ENCODE measurements at regions not wholly inside any gene's neighbourhood (a gene's known extent, or its start where the extent isn't known, plus 50 kb on each side); places are given as distances from the start of the nearest gene placed in this dataset.

DNA sequence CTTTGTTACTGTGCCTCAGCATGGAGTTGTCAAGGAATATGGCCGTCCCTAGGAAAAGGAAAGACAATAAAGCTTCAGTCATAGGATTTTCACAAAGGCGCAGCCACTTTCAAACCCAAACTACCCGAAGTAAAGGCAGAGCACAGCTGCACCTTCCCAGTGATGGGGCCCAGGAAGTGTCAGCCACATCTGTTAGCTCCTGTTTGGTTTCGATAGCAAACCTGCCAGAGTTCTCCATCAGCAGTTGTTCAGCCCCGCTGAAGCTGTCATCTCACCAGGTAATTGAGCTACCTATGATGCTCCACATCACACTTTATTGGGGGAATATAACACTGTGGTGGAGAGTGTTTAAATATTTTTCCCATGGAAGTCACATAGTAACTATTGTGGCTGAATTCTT lies 80.7 kb downstream of the LRATD1 start:
- in situ Hi-C loops (cut with MboI): no loop called here
- no peaks in the 10 kb centered on the region for H3K4me1 ChIP-seq (ENCODE audit: control insufficient read depth, insufficient read depth, low read length)
- DNase-seq (ENCODE audit: low read depth, low spot score) (no peak), ATAC-seq (no peak), FAIRE-seq (no peak)
- no peak overlapping the region for H3K4me3 ChIP-seq
- no peaks in the 10 kb centered on the region for H3K9me3 ChIP-seq (replicated peaks; ENCODE audit: control insufficient read depth, insufficient read depth, low read length)
- CTCF ChIA-PET: no interaction called here
- H3K9ac ChIP-seq (ENCODE audit: control insufficient read depth, insufficient read depth, low read length): no peak overlapping the region
- H3K27ac ChIP-seq (ENCODE audit: control insufficient read depth, insufficient read depth): no peak overlapping the region
- H3K36me3 ChIP-seq (ENCODE audit: control insufficient read depth in 2 of 2, insufficient read depth in 2 of 2, low read length in 1 of 2): no peaks in the 10 kb centered on the region
- no TSS peak for BruUV-seq (replicated peaks)
- RAD21 ChIA-PET (ENCODE audit: unreplicated experiment): no interaction called here
- SMC1A ChIA-PET (ENCODE audit: uncharacterized antibody, unreplicated experiment): interaction anchor here (1.4 kb wide), 1 partner anchor 10 kb away, joined by 3 read pairs; no protein-coding TSS in a partner anchor
- POLR2A ChIA-PET: no interaction called here
- 37% methylated on average over 5 of the region's 5 CpGs for WGBS (ENCODE audit: insufficient coverage, insufficient replicate concordance, low lambda C conversion rate, missing lambda C conversion rate)
- H4K20me1 ChIP-seq (ENCODE audit: control insufficient read depth, insufficient read depth): no peaks in the 10 kb centered on the region
- no peak overlapping the region for H3K4me2 ChIP-seq (ENCODE audit: control insufficient read depth, insufficient read depth)
- intact Hi-C loops (cut with micrococcal nuclease; ENCODE audit: unreplicated experiment): no loop called here
- no peaks in the 10 kb centered on the region for H3K27me3 ChIP-seq (replicated peaks in 1 of 2; ENCODE audit: control insufficient read depth in 2 of 2, insufficient read depth in 2 of 2, low read length in 1 of 2)
- no peak overlapping the region for H2AFZ ChIP-seq (ENCODE audit: control insufficient read depth, low read depth, low read length)
- TF ChIP-seq EZH2 (IDR thresholded peaks at IDR 0.05; ENCODE audit: borderline replicate concordance, control insufficient read depth, low read depth, low read length) (no peak), MYB (IDR thresholded peaks at IDR 0.05; ENCODE audit: borderline replicate concordance, low read depth, low read length) (no peak)
- no peaks in the 10 kb centered on the region for H3K79me2 ChIP-seq (ENCODE audit: control insufficient read depth, insufficient read depth, low read length)

DNA sequence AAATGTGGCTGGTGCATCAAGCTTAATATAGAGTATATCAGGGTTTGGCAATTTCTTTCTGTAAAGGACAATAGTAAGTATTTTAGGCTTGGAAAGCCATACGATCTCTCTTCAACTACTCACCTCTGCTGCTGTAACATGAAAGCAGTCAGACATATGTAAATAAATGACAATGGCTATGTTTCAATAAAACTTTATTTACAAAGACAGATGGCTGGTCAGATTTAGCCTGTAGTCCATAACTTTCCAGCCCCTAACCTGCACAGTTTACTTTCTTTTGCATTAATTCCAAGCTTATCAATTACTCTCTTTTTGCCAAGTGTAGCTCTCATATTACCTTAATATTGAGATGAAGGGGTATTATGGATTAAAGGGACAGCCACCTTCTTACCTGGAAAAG lies 83.1 kb downstream of the LRATD1 start:
- intact Hi-C loops (cut with micrococcal nuclease; ENCODE audit: unreplicated experiment): no loop called here
- ChIA-PET CTCF (interaction anchor here (0.9 kb wide), 1 partner anchor 11 kb away, joined by 3 read pairs; no protein-coding TSS in a partner anchor), SMC1A (ENCODE audit: uncharacterized antibody, unreplicated experiment) (interaction anchor here (0.5 kb wide), 1 partner anchor 1626 kb away, joined by 3 read pairs; no protein-coding TSS in a partner anchor), RAD21 (ENCODE audit: unreplicated experiment) (no interaction called here), POLR2A (no interaction called here)
- no TSS peak for BruUV-seq (replicated peaks)
- FAIRE-seq (no peak), ATAC-seq (no peak), DNase-seq (ENCODE audit: low read depth, low spot score) (no peak)
- no peaks in the 10 kb centered on the region for H3K27me3 ChIP-seq (replicated peaks in 1 of 2; ENCODE audit: control insufficient read depth in 2 of 2, insufficient read depth in 2 of 2, low read length in 1 of 2)
- no peak overlapping the region for H3K4me2 ChIP-seq (ENCODE audit: control insufficient read depth, insufficient read depth)
- H4K20me1 ChIP-seq (ENCODE audit: control insufficient read depth, insufficient read depth): no peaks in the 10 kb centered on the region
- no peak overlapping the region for H3K27ac ChIP-seq (ENCODE audit: control insufficient read depth, insufficient read depth)
- H3K9ac ChIP-seq (ENCODE audit: control insufficient read depth, insufficient read depth, low read length): no peak overlapping the region
- H3K9me3 ChIP-seq (replicated peaks; ENCODE audit: control insufficient read depth, insufficient read depth, low read length): no peaks in the 10 kb centered on the region
- H3K4me1 ChIP-seq (ENCODE audit: control insufficient read depth, insufficient read depth, low read length): no peaks in the 10 kb centered on the region
- H3K4me3 ChIP-seq: no peak overlapping the region
- H3K79me2 ChIP-seq (ENCODE audit: control insufficient read depth, insufficient read depth, low read length): no peaks in the 10 kb centered on the region
- TF ChIP-seq IKZF1 (conservative IDR thresholded peaks at IDR 0.05) (no peak), RCOR1 (conservative IDR thresholded peaks at IDR 0.05; ENCODE audit: low read depth, low read length) (no peak), NFXL1 (IDR thresholded peaks at IDR 0.05; ENCODE audit: borderline replicate concordance) (no peak), PML (IDR thresholded peaks at IDR 0.05; ENCODE audit: low read length) (no peak), ZBED1 (IDR thresholded peaks at IDR 0.05; ENCODE audit: borderline replicate concordance) (no peak)
- TF ChIP-seq, protein P1, sequence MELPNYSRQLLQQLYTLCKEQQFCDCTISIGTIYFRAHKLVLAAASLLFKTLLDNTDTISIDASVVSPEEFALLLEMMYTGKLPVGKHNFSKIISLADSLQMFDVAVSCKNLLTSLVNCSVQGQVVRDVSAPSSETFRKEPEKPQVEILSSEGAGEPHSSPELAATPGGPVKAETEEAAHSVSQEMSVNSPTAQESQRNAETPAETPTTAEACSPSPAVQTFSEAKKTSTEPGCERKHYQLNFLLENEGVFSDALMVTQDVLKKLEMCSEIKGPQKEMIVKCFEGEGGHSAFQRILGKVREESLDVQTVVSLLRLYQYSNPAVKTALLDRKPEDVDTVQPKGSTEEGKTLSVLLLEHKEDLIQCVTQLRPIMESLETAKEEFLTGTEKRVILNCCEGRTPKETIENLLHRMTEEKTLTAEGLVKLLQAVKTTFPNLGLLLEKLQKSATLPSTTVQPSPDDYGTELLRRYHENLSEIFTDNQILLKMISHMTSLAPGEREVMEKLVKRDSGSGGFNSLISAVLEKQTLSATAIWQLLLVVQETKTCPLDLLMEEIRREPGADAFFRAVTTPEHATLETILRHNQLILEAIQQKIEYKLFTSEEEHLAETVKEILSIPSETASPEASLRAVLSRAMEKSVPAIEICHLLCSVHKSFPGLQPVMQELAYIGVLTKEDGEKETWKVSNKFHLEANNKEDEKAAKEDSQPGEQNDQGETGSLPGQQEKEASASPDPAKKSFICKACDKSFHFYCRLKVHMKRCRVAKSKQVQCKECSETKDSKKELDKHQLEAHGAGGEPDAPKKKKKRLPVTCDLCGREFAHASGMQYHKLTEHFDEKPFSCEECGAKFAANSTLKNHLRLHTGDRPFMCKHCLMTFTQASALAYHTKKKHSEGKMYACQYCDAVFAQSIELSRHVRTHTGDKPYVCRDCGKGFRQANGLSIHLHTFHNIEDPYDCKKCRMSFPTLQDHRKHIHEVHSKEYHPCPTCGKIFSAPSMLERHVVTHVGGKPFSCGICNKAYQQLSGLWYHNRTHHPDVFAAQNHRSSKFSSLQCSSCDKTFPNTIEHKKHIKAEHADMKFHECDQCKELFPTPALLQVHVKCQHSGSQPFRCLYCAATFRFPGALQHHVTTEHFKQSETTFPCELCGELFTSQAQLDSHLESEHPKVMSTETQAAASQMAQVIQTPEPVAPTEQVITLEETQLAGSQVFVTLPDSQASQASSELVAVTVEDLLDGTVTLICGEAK (IDR thresholded peaks at IDR 0.05; ENCODE audit: borderline replicate concordance): peak; percentile 56; the same call in 1 of the 2 replicates
- no peaks in the 10 kb centered on the region for H3K36me3 ChIP-seq (ENCODE audit: control insufficient read depth in 2 of 2, insufficient read depth in 2 of 2, low read length in 1 of 2)
- H2AFZ ChIP-seq (ENCODE audit: control insufficient read depth, low read depth, low read length): no peak overlapping the region
- in situ Hi-C loops (cut with MboI): no loop called here
- WGBS (ENCODE audit: insufficient coverage, insufficient replicate concordance, low lambda C conversion rate, missing lambda C conversion rate): 67% methylated on average over 1 of the region's 1 CpG

All from GM12878 (cell line).